H1 (cell line): ENCODE measurements at regions not wholly inside any gene's neighbourhood (a gene's known extent, or its start where the extent isn't known, plus 50 kb on each side); places are given as distances from the start of the nearest gene placed in this dataset.

Source experiments
- CTCF ChIA-PET: fragments of 300-600 bp; sonication (Branson Sonifier 250); formaldehyde crosslinking; loops from one replicate; lab custom pipeline; 2021; ENCODE audit not compliant: partially characterized antibody; lab: Charles Lee
- POLR2A ChIA-PET: fragments of 300-600 bp; sonication (Branson Sonifier 250); formaldehyde crosslinking; loops from one replicate; lab custom pipeline; 2021; ENCODE audit warnings: inconsistent platforms; ENCODE audit not compliant: partially characterized antibody; lab: Charles Lee
- DNase-seq, 2 experiments: peaks; one replicate each; pipeline versions ENCODE4 v3.0.0 to v3.0.0-alpha.2; 2010 to 2022; ENCODE audit warnings: low spot score in 2 of 2, low read depth in 1 of 2, mixed read lengths in 1 of 2
- FAIRE-seq: peaks from 2 replicates; lab custom pipeline; 2011; peaks lifted over from hg19 to GRCh38; lab: Jason Lieb, UNC
- H2AFZ ChIP-seq: 2 replicates; pipeline ENCODE4 v1.8.1; 2012; ENCODE audit warnings: low read length, inconsistent platforms
- H2AK5ac ChIP-seq: 2 replicates; pipeline ENCODE4 v1.6.1; 2013; ENCODE audit warnings: low read depth, low read length
- H2BK120ac ChIP-seq: replicated peaks from 2 replicates; pipeline ENCODE3; 2013; ENCODE audit warnings: low read depth, low read length, inconsistent platforms
- H2BK12ac ChIP-seq: 2 replicates; pipeline ENCODE4 v1.6.1; 2013; ENCODE audit warnings: low read depth, low read length
- H2BK15ac ChIP-seq: 2 replicates; pipeline ENCODE4 v1.6.1; 2013; ENCODE audit warnings: low read length
- H2BK20ac ChIP-seq: 2 replicates; pipeline ENCODE4 v1.6.1; 2013; ENCODE audit warnings: low read length
- H2BK5ac ChIP-seq: 2 replicates; pipeline ENCODE4 v1.6.1; 2013; ENCODE audit warnings: low read depth, low read length
- H3K14ac ChIP-seq: 2 replicates; pipeline ENCODE4 v1.6.1; 2013; ENCODE audit warnings: inconsistent platforms; ENCODE audit not compliant: insufficient read length
- H3K18ac ChIP-seq: 2 replicates; pipeline ENCODE4 v1.6.1; 2013; ENCODE audit warnings: low read length; ENCODE audit errors: extremely low read depth
- H3K23ac ChIP-seq: 2 replicates; pipeline ENCODE4 v1.6.1; 2013; ENCODE audit warnings: inconsistent platforms; ENCODE audit not compliant: insufficient read length
- H3K23me2 ChIP-seq: 2 replicates; pipeline ENCODE4 v1.6.1; 2013; ENCODE audit warnings: low read depth, low read length
- H3K27ac ChIP-seq: 2 replicates; pipeline ENCODE4 v1.6.1; 2011; ENCODE audit warnings: low read depth, low read length, inconsistent platforms
- H3K27me3 ChIP-seq, 4 experiments: replicated peaks in 1 of 4; 1 replicate in 1 of 4; 2 replicates in 3 of 4; pipeline versions ENCODE4 v1.6.1 to v1.8.1; 2011 to 2013; ENCODE audit warnings: low read length in 3 of 4, mild to moderate bottlenecking in 3 of 4, inconsistent platforms in 2 of 4, mixed read lengths in 2 of 4, moderate library complexity in 1 of 4; ENCODE audit not compliant: control insufficient read depth in 3 of 4, insufficient read depth in 3 of 4; ENCODE audit errors: extremely low read depth in 1 of 4
- H3K36me3 ChIP-seq, 4 experiments: 2 replicates each; pipeline versions ENCODE4 v1.6.1 to v1.8.1; 2011 to 2013; ENCODE audit warnings: mild to moderate bottlenecking in 4 of 4, low read length in 3 of 4, moderate library complexity in 2 of 4, control low read depth in 1 of 4, inconsistent platforms in 1 of 4; ENCODE audit not compliant: insufficient read depth in 4 of 4, control insufficient read depth in 2 of 4
- H3K4ac ChIP-seq: replicated peaks from 2 replicates; pipeline ENCODE3; 2013; ENCODE audit warnings: low read length, low read depth, mixed read lengths, inconsistent platforms; ENCODE audit not compliant: insufficient read length
- H3K4me1 ChIP-seq, 4 experiments: replicated peaks in 1 of 4; 1 replicate in 1 of 4; 2 replicates in 3 of 4; pipeline versions ENCODE4 v1.6.1 to v1.8.1; 2011 to 2013; ENCODE audit warnings: low read length in 3 of 4, inconsistent platforms in 2 of 4, mixed read lengths in 1 of 4; ENCODE audit not compliant: insufficient read depth in 4 of 4, control insufficient read depth in 3 of 4
- H3K4me2 ChIP-seq, 2 experiments: 2 replicates each; pipeline versions ENCODE4 v1.6.1 to v1.8.1; 2011 to 2013; ENCODE audit warnings: low read depth in 2 of 2, low read length in 2 of 2, control low read depth in 1 of 2, inconsistent platforms in 1 of 2, mild to moderate bottlenecking in 1 of 2; ENCODE audit not compliant: insufficient read depth in 1 of 2
- H3K4me3 ChIP-seq, 4 experiments: fragments of 200-600, 300-600 bp in 1 of 4; sonication (generic), shearing (Covaris generic), sonication (Bioruptor Twin) in 1 of 4; 2 replicates each; pipeline versions ENCODE4 v1.5.1 to v1.8.1; 2011 to 2016; ENCODE audit warnings: low read length in 4 of 4, low read depth in 3 of 4, control low read depth in 2 of 4, inconsistent platforms in 2 of 4, mild to moderate bottlenecking in 2 of 4, mixed read lengths in 1 of 4, moderate library complexity in 1 of 4; ENCODE audit not compliant: insufficient read depth in 2 of 4; ENCODE audit errors: extremely low read depth in 1 of 4
- H3K56ac ChIP-seq: replicated peaks from 2 replicates; pipeline ENCODE3; 2013; ENCODE audit warnings: low read depth, mild to moderate bottlenecking, mixed read lengths, low read length, inconsistent platforms; ENCODE audit not compliant: insufficient read length
- H3K79me1 ChIP-seq: 2 replicates; pipeline ENCODE4 v1.6.1; 2013; ENCODE audit warnings: low read depth, low read length, control low read depth
- H3K79me2 ChIP-seq, 2 experiments: 2 replicates each; pipeline versions ENCODE4 v1.6.1 to v1.8.1; 2012 to 2013; ENCODE audit warnings: low read length in 2 of 2, mild to moderate bottlenecking in 2 of 2, inconsistent platforms in 1 of 2; ENCODE audit not compliant: insufficient read depth in 2 of 2, control insufficient read depth in 1 of 2
- H3K9ac ChIP-seq, 4 experiments: replicated peaks in 1 of 4; 1 replicate in 1 of 4; 2 replicates in 3 of 4; pipeline versions ENCODE4 v1.6.1 to v1.8.1; 2011 to 2013; ENCODE audit warnings: low read depth in 3 of 4, low read length in 3 of 4, control low read depth in 2 of 4, mild to moderate bottlenecking in 2 of 4, moderate library complexity in 2 of 4, inconsistent platforms in 1 of 4; ENCODE audit errors: extremely low read depth in 1 of 4
- H3K9me3 ChIP-seq, 2 experiments: 2 replicates each; pipeline versions ENCODE4 v1.6.1 to v1.8.1; 2012 to 2013; ENCODE audit warnings: mild to moderate bottlenecking in 2 of 2, moderate library complexity in 2 of 2, control low read depth in 1 of 2, inconsistent platforms in 1 of 2, low read depth in 1 of 2, low read length in 1 of 2, mixed read lengths in 1 of 2; ENCODE audit not compliant: insufficient read depth in 2 of 2
- H4K20me1 ChIP-seq, 2 experiments: replicated peaks in 1 of 2; 2 replicates each; pipeline versions ENCODE3 to v1.8.1; 2011 to 2013; ENCODE audit warnings: inconsistent platforms in 2 of 2, low read length in 2 of 2, mild to moderate bottlenecking in 1 of 2; ENCODE audit not compliant: insufficient read depth in 2 of 2, control insufficient read depth in 1 of 2
- H4K5ac ChIP-seq: 2 replicates; pipeline ENCODE4 v1.6.1; 2013; ENCODE audit warnings: low read length, low read depth, mixed read lengths, inconsistent platforms; ENCODE audit not compliant: insufficient read length
- H4K8ac ChIP-seq: 2 replicates; pipeline ENCODE4 v1.8.0; 2013; ENCODE audit warnings: mild to moderate bottlenecking, moderate library complexity, low read length, inconsistent platforms; ENCODE audit not compliant: insufficient read depth; ENCODE audit errors: extremely low read depth
- H4K91ac ChIP-seq: replicated peaks from 2 replicates; pipeline ENCODE3; 2013; ENCODE audit warnings: low read length, mixed read lengths, inconsistent platforms; ENCODE audit not compliant: insufficient read length
- CEBPB ChIP-seq: IDR thresholded peaks from 2 replicates; pipeline ENCODE4 v1.6.1; 2012; ENCODE audit warnings: low read depth, low read length
- CHD2 ChIP-seq: IDR thresholded peaks from 2 replicates; pipeline ENCODE4 v1.6.1; 2012; ENCODE audit warnings: low read length, improper control_type of control experiment
- GABPA ChIP-seq: IDR thresholded peaks from 2 replicates; pipeline ENCODE4 v1.6.1; 2011; ENCODE audit warnings: mild to moderate bottlenecking, low read length, moderate library complexity, borderline replicate concordance; ENCODE audit not compliant: insufficient read depth
- HDAC6 ChIP-seq: IDR thresholded peaks from one replicate; pipeline ENCODE4 v1.7.1; 2012; ENCODE audit warnings: low read depth, mild to moderate bottlenecking, inconsistent platforms, low read length, moderate library complexity
- RXRA ChIP-seq: IDR thresholded peaks from 2 replicates; pipeline ENCODE4 v1.6.1; 2011; ENCODE audit warnings: low read depth, mild to moderate bottlenecking, low read length, moderate library complexity; ENCODE audit not compliant: insufficient read depth
- SIX5 ChIP-seq: IDR thresholded peaks from 2 replicates; pipeline ENCODE4 v1.6.1; 2011; ENCODE audit warnings: mild to moderate bottlenecking, low read depth, low read length
- WGBS, 2 experiments: shearing (Covaris generic) in 1 of 2; methylation state at CpG; one replicate each; pipeline versions ENCODE4 v1.1.6 to v1.1.7; 2013 to 2015; ENCODE audit warnings: low lambda C conversion rate in 2 of 2, mixed read lengths in 2 of 2, inconsistent platforms in 1 of 2, low coverage in 1 of 2, missing lambda C conversion rate in 1 of 2; ENCODE audit not compliant: insufficient replicate concordance in 2 of 2, insufficient coverage in 1 of 2, insufficient read length in 1 of 2; ENCODE audit errors: extremely low coverage in 1 of 2, missing lambda C conversion rate in 1 of 2; 5-methylcytosine and 5-hydroxymethylcytosine counted together

- Histone ChIP-seq H2BK20ac (no peak overlapping the region), H3K9ac (no peak overlapping the region), H2BK12ac (no peak overlapping the region), H3K27me3 (no peaks in the 10 kb centered on the region; a peak in 1 of 7 replicates), H3K9me3 (no peaks in the 10 kb centered on the region), H4K5ac (no peak overlapping the region), H3K14ac (no peak overlapping the region), H2BK5ac (no peak overlapping the region), H3K4me2 (no peak overlapping the region), H3K4me3 (no peak overlapping the region), H2BK15ac (no peak overlapping the region), H4K20me1 (no peaks in the 10 kb centered on the region), H3K27ac (no peak overlapping the region), H4K91ac (no peak overlapping the region), H3K79me1 (no peaks in the 10 kb centered on the region), H3K4ac (no peak overlapping the region), H2BK120ac (no peak overlapping the region), H3K23ac (no peak overlapping the region), H3K18ac (no peak overlapping the region), H2AK5ac (no peak overlapping the region), H3K36me3 (no peaks in the 10 kb centered on the region), H3K4me1 (peaks cover 0 to 11% (median 3%) of the 10 kb centered on the region in 4 experiments; a peak in 3 of 7 replicates), H3K23me2 (no peaks in the 10 kb centered on the region), H3K56ac (no peak overlapping the region), H4K8ac (no peak overlapping the region), H3K79me2 (no peaks in the 10 kb centered on the region), H2AFZ (no peak overlapping the region)
- TF ChIP-seq SIX5 (no peak), HDAC6 (no peak), RXRA (no peak), CHD2 (no peak), CEBPB (no peak), GABPA (no peak)
- FAIRE-seq, result no peak
- DNase-seq, result no peak
- ChIA-PET POLR2A (no interaction called here), CTCF (interaction anchor here (1.1 to 1.3 kb wide), 2 partner anchors 19 to 184 kb away, joined by 3 read pairs; no protein-coding TSS in a partner anchor)
- 88% methylated on average over 6 of the region's 6 CpGs; no CpG with 5 or more reads in 1 of the 2 experiments for WGBS, 2 experiments
Observed at GRCh38 chr10:11680496-11680895, 61.7 kb upstream of the ECHDC3 start.
